Bronchial epithelial cell (primary cell): ENCODE measurements at regions not wholly inside any gene's neighbourhood (a gene's known extent, or its start where the extent isn't known, plus 50 kb on each side); places are given as distances from the start of the nearest gene placed in this dataset.

ENCODE experiments used
- DNase-seq: peaks from one replicate; pipeline ENCODE4 v3.0.0-alpha.2; 2010; ENCODE audit warnings: low read depth
- FAIRE-seq: peaks from 2 replicates; lab custom pipeline; 2011; peaks lifted over from hg19 to GRCh38; lab: Jason Lieb, UNC
- H3K27me3 ChIP-seq: 2 replicates; pipeline ENCODE4 v1.5.1; 2011; ENCODE audit warnings: low read length; ENCODE audit not compliant: control insufficient read depth, insufficient read depth
- H3K36me3 ChIP-seq: 2 replicates; pipeline ENCODE4 v1.5.1; 2011; ENCODE audit warnings: low read length; ENCODE audit not compliant: control insufficient read depth, insufficient read depth
- H3K4me3 ChIP-seq: 2 replicates; pipeline ENCODE4 v1.5.1; 2011; ENCODE audit warnings: mild to moderate bottlenecking, low read depth, low read length, control low read depth
- TF ChIP-seq, protein P1 (sequence below): IDR thresholded peaks from 2 replicates; pipeline ENCODE4 v1.5.1; 2011; ENCODE audit warnings: mild to moderate bottlenecking, moderate library complexity, low read length, control low read depth, inconsistent platforms; ENCODE audit not compliant: insufficient read depth, severe bottlenecking

DNA sequence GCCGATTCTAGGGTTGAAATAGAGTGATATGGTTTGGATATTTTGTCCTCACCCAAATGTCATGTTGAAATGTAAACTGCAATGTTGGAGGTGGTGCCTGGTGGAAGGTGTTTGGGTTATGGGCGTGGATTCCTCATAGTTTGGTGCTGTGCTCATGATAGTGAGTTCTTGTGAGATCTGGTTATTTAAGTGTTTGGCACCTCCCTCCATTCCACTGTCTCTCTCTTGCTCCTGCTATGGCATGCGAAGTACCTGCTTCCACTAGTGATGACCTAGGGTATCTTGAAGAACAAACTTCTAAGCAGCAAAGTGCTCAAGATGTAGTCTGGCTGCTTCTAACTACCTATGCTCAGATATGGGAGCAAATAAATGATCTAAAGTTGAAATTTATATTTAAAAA lies 56.0 kb upstream of the TSPAN18 start:
- Histone ChIP-seq H3K36me3 (no peaks in the 10 kb centered on the region), H3K27me3 (no peaks in the 10 kb centered on the region), H3K4me3 (no peak overlapping the region)
- TF ChIP-seq, protein P1, sequence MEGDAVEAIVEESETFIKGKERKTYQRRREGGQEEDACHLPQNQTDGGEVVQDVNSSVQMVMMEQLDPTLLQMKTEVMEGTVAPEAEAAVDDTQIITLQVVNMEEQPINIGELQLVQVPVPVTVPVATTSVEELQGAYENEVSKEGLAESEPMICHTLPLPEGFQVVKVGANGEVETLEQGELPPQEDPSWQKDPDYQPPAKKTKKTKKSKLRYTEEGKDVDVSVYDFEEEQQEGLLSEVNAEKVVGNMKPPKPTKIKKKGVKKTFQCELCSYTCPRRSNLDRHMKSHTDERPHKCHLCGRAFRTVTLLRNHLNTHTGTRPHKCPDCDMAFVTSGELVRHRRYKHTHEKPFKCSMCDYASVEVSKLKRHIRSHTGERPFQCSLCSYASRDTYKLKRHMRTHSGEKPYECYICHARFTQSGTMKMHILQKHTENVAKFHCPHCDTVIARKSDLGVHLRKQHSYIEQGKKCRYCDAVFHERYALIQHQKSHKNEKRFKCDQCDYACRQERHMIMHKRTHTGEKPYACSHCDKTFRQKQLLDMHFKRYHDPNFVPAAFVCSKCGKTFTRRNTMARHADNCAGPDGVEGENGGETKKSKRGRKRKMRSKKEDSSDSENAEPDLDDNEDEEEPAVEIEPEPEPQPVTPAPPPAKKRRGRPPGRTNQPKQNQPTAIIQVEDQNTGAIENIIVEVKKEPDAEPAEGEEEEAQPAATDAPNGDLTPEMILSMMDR = no peak
- DNase-seq (no peak), FAIRE-seq (peak; percentile 73)

DNA sequence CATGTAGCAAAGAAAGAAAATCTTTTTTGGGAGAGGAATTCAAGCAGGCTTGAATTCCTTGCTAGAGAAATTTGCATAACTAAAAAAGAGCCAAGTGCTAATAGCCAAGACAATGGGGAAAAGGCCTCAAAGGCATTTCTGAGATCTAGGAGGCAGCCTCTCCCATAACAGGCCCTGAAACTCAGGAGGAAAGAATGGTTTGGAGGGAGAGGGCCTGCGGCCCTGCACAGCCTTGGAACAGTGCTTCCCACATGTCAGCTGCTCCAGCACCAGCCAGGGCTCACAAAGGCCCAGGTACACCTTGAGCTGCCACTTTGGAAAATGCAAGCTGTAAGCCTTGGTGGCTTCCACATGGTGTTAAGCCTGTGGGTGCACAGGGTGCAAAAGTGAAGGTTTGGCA lies 55.5 kb upstream of the TSPAN18 start:
- no peak for DNase-seq
- no peaks in the 10 kb centered on the region for H3K36me3 ChIP-seq
- FAIRE-seq = no peak
- no peak overlapping the region for H3K4me3 ChIP-seq
- H3K27me3 ChIP-seq = no peaks in the 10 kb centered on the region
- TF ChIP-seq, protein P1 = no peak

DNA sequence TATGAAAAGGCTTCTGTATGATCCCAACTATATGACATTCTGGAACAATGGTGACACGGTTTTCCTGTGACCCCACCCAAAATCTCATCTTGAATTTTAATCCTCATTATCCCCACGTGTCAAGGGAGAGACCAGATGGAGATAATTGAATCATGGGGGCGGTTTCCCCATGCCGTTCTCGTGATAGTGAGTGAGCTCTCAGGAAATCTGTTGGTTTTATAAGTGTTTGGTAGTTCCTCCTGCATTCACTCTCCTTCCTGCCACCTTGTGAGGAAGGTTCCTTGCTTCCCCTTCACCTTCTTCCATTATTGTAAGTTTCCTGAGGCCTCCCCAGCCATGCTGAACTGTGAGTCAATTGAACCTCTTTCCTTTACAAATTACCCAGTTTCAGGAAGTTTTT lies 53.1 kb upstream of the TSPAN18 start:
- no peak for DNase-seq
- no peak for FAIRE-seq
- H3K36me3 ChIP-seq = no peaks in the 10 kb centered on the region
- H3K27me3 ChIP-seq = no peaks in the 10 kb centered on the region
- no peak overlapping the region for H3K4me3 ChIP-seq
- TF ChIP-seq, protein P1 = no peak

DNA sequence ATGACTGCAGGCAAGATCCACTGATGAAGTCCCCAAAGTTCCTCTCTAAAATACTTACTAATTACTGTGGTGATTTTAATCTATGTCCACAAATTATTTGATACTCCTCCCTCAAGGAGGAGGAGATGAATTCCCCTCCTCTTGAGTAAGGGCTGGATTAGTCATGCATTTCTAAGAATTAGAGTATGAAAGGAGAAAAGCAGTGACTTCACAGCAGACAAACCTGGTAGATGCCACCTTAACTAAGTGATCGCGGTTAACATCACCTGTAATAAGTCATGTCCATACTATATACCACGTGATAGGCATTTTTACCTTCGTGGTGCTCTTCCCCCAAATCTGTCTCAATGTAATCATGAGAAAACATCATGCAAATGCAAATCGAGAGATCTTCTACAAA lies 52.0 kb upstream of the TSPAN18 start:
- FAIRE-seq (no peak), DNase-seq (peak; percentile 24)
- no peak overlapping the region for H3K4me3 ChIP-seq
- H3K36me3 ChIP-seq = no peaks in the 10 kb centered on the region
- no peaks in the 10 kb centered on the region for H3K27me3 ChIP-seq
- TF ChIP-seq, protein P1 = no peak

DNA sequence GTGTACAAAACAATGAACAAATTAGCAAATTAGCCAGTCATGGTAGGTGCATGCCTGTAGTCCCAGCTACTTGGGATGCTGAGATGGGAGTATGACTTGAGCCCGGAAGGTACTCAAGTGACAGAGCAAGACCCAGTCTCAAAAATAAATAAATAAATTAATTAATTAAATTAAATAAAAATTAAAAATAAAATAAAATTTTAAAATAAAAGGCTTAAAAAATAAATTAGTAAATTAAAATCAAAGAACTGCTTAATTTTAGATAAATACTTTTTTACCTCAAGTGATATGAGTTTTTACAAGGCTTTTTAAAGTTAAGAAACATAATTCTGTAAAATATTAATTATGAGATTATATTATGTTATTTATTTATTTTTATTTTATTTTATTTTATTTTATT lies 50.9 kb upstream of the TSPAN18 start:
- no peak for DNase-seq
- no peak for FAIRE-seq
- Histone ChIP-seq H3K4me3 (no peak overlapping the region), H3K36me3 (no peaks in the 10 kb centered on the region), H3K27me3 (no peaks in the 10 kb centered on the region)
- TF ChIP-seq, protein P1 = no peak
